Small intestine (tissue), 7 donors: ENCODE measurements at regions not wholly inside any gene's neighbourhood (a gene's known extent, or its start where the extent isn't known, plus 50 kb on each side); places are given as distances from the start of the nearest gene placed in this dataset.

Experiments used
- DNase-seq, 2 donors: peaks; one replicate each; pipeline versions ENCODE4 v3.0.0 to v3.0.0-alpha.2; 2013
- FAIRE-seq: peaks from 2 replicates; lab custom pipeline; 2012; peaks lifted over from hg19 to GRCh38; lab: Jason Lieb, UNC
- H3K27ac ChIP-seq, 3 donors: one replicate each; pipeline ENCODE4 v1.5.1; 2013; ENCODE audit warnings: low read length in 2 of 3, mild to moderate bottlenecking in 2 of 3, control low read depth in 1 of 3, inconsistent platforms in 1 of 3, low read depth in 1 of 3, moderate library complexity in 1 of 3
- H3K27me3 ChIP-seq, 3 donors: one replicate each; pipeline ENCODE4 v1.6.1; 2013; ENCODE audit warnings: low read length in 3 of 3, inconsistent platforms in 1 of 3; ENCODE audit not compliant: control insufficient read depth in 3 of 3, insufficient read depth in 3 of 3
- H3K36me3 ChIP-seq, 3 donors: one replicate each; pipeline ENCODE4 v1.6.1; 2013; ENCODE audit warnings: low read length in 3 of 3, inconsistent platforms in 1 of 3, low read depth in 1 of 3, mild to moderate bottlenecking in 1 of 3, moderate library complexity in 1 of 3; ENCODE audit not compliant: control insufficient read depth in 3 of 3, insufficient read depth in 2 of 3
- H3K4me1 ChIP-seq, 3 donors: one replicate each; pipeline ENCODE4 v1.6.1; 2013; ENCODE audit warnings: low read length in 2 of 3, inconsistent platforms in 1 of 3, low read depth in 1 of 3, mild to moderate bottlenecking in 1 of 3, moderate library complexity in 1 of 3; ENCODE audit not compliant: control insufficient read depth in 3 of 3, insufficient read depth in 2 of 3
- H3K4me3 ChIP-seq, 3 donors: one replicate each; pipeline ENCODE4 v1.5.1; 2013; ENCODE audit warnings: low read length in 3 of 3, control low read depth in 1 of 3, inconsistent platforms in 1 of 3, low read depth in 1 of 3, mild to moderate bottlenecking in 1 of 3, moderate library complexity in 1 of 3
- H3K9me3 ChIP-seq, 2 donors: one replicate each; pipeline ENCODE4 v1.6.1; 2013; ENCODE audit warnings: low read depth in 1 of 2, low read length in 1 of 2; ENCODE audit not compliant: control insufficient read depth in 2 of 2, insufficient read depth in 1 of 2
- WGBS, 3 donors: extraction: QIAGEN DNeasy Blood & Tissue Kit; methylation state at CpG; one replicate each; pipeline ENCODE4 v1.1.7; 2013; 5-methylcytosine and 5-hydroxymethylcytosine counted together
- donor health status: healthy with polysubstance abuse.
- donor health status: control.
- donor health status: control.
- donor health status: Bipolar disorder and iron deficiency.
- donor health status: healthy.

DNA sequence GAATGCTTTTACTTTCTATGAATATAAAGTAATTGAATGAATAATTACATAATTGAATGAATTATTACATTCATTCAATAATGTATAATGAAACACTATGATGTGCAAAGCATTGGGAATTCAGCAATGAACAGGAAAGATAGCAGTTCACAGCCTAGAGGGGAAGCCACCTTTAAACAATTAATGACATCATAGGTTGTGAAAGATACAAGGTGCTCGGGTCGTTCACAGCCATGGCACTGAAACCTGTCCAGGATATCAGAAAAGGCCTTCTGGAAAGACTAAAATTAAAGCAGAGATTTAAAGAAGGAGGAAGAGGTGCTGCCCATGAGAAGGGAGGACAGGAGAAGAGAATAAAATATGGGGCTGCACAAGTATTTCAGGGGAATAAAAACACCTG is 171.4 kb upstream of the KLF4 start:
- FAIRE-seq (no peak), DNase-seq (peak in 1 of 2 donors; percentile 24)
- no peaks in the 10 kb centered on the region for H3K27me3 ChIP-seq
- 24 to 61% (median 29%) methylated on average over 2 of the region's 2 CpGs for WGBS, 3 donors
- H3K4me3 ChIP-seq: no peak overlapping the region
- peaks cover 0 to 8% of the 10 kb centered on the region in 2 donors for H3K9me3 ChIP-seq
- H3K36me3 ChIP-seq: no peaks in the 10 kb centered on the region
- no peaks in the 10 kb centered on the region for H3K4me1 ChIP-seq
- no peak overlapping the region for H3K27ac ChIP-seq

DNA sequence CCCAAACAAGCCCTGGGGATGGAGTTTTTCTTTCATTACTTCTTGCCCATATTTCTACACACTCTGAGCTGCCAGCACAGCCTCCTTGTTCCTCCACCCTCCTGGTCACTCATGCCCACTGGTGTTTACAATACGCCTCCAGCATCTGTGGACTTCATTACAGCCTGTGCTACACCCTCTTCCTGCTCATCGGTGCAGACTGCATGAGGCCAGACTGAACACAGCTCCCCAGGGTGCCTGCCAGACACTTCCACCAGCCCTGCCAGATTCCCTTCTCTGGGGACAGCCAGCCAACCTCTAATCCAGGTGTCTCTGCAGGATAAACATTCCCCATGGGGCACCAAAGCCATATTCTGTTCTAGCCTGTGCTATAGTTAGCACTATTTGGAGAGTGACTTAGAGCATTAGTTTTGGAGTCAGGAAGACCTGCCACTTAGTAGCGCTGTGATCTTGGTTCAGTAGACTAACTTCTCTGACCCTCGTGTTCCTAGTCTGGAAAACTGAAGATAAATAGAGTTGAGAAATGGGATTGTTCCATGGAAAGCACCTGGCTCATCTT is 163.8 kb upstream of the KLF4 start:
- 59 to 65% (median 60%) methylated on average over 4 of the region's 4 CpGs for WGBS, 3 donors
- no peaks in the 10 kb centered on the region for H3K36me3 ChIP-seq
- FAIRE-seq: no peak

DNA sequence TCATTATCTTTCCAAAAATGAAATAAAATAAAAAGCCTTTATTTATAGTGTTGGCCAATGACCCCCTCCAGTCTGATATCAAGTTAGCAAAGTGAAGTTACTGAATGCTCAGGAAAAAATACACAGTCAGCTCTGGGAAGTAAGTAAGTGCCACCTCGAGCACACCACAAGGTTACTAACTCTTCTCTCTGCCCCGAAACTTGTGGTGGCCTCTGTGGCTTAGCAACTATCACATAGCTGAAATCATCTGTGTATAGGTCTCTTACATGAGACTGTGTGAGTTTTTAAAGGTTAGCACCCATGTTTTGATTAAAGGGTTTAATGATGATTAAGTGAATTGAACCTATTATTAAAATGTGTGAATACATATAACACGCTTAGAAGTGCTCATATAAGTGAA is 161.4 kb upstream of the KLF4 start:
- H3K27me3 ChIP-seq: peaks cover 0 to 12% (median 0%) of the 10 kb centered on the region in 3 donors
- H3K27ac ChIP-seq: no peak overlapping the region
- H3K4me1 ChIP-seq: no peaks in the 10 kb centered on the region
- DNase-seq (no peak), FAIRE-seq (no peak)
- H3K36me3 ChIP-seq: no peaks in the 10 kb centered on the region
- peaks cover 0 to under 1% of the 10 kb centered on the region in 2 donors for H3K9me3 ChIP-seq
- H3K4me3 ChIP-seq: no peak overlapping the region
- WGBS, 3 donors: 84 to 88% (median 84%) methylated on average over 3 of the region's 3 CpGs

More for the DNA sequence above, 163.8 kb upstream of the KLF4 start:
- Histone ChIP-seq H3K27ac (no peak overlapping the region), H3K9me3 (peaks cover 0 to 9% of the 10 kb centered on the region in 2 donors), H3K4me1 (no peaks in the 10 kb centered on the region), H3K4me3 (no peak overlapping the region), H3K27me3 (peaks cover 0 to 12% (median 0%) of the 10 kb centered on the region in 3 donors)
- peak in 1 of 2 donors; percentile 8 for DNase-seq

DNA sequence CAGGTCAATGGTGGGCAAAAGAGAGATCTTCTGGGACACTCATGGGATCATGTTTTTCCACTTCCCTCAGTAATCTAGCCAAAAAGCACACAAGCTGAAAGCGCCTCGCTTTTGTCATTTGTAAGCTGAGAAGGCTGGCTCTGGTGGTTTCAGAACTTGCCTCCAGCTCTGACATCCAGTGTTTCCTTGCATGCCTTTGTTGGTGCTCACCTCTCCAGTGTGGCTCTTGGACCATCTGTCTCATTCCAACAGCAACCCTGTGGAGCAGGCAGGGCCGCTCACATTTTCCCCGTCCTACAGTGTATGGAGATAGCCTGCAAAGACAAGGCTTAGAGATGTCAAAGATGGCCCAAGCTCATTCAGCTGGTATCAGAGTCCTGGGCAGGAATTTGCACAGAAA is 160.8 kb upstream of the KLF4 start:
- Histone ChIP-seq H3K4me3 (no peak overlapping the region), H3K27ac (no peak overlapping the region), H3K36me3 (no peaks in the 10 kb centered on the region), H3K27me3 (peaks cover 0 to 12% (median 0%) of the 10 kb centered on the region in 3 donors), H3K9me3 (no peaks in the 10 kb centered on the region), H3K4me1 (peaks cover 0 to 1% (median 0%) of the 10 kb centered on the region in 3 donors)
- 91 to 96% (median 94%) methylated on average over 4 of the region's 4 CpGs for WGBS, 3 donors
- no peak for FAIRE-seq
- DNase-seq: no peak

DNA sequence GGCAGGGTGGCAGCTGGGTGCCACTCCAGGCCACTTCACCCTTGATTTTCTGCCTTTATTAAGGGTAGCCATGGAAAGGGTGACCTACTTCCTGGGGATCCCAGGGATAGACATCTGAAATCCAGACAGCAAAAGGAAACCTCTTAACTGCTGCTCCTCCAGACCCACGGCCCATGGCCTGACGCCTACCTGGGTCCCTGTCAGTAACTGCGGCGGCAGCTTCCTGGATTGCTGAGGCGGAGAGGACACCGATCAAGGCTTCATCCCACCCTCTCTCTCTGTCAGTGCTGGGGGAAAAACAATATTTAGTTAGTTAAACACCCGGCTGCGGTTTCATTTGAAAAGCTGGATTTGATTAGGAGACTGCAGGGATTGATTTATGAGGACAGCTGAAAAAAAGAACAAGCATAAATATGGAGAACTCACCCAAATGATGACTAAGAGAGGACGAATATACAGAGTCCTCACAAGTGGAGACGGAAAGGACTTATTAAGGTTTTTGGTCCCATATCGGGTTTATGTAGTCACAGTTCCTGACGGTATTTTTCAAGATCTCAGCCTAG is 158.7 kb upstream of the KLF4 start:
- 89 to 94% (median 92%) methylated on average over 12 of the region's 12 CpGs for WGBS, 3 donors
- H3K27me3 ChIP-seq: peaks cover 0 to 8% (median 0%) of the 10 kb centered on the region in 3 donors
- FAIRE-seq (no peak), DNase-seq (no peak)
- H3K4me3 ChIP-seq: no peak overlapping the region
- peaks cover 0 to 4% (median 0%) of the 10 kb centered on the region in 3 donors for H3K4me1 ChIP-seq
- no peaks in the 10 kb centered on the region for H3K9me3 ChIP-seq
- no peaks in the 10 kb centered on the region for H3K36me3 ChIP-seq
- H3K27ac ChIP-seq: no peak overlapping the region

DNA sequence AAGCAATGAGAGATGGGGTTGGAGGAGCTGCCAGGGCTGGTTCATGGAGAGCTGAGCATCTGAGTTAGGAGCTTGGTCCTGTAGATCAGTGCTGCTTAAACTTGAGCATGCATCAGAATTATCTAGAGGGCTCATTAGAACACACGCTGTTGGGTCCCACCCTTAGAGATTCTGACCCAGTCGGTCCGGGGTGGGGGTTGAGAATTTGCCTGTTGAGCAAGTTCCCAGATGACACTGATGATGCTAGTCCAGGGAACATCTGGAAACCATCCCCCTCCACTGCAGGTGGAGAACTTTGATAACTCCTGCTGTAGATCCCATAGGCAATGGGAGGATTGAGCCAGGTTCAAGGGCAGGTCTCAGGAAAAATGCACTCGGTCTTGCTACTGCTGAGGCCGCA is 158.0 kb upstream of the KLF4 start:
- no peaks in the 10 kb centered on the region for H3K36me3 ChIP-seq
- WGBS, 3 donors: 86 to 95% (median 93%) methylated on average over 5 of the region's 5 CpGs
- H3K4me1 ChIP-seq: peaks cover 0 to 4% (median 0%) of the 10 kb centered on the region in 3 donors
- H3K27me3 ChIP-seq: peaks cover 0 to 4% (median 0%) of the 10 kb centered on the region in 3 donors
- DNase-seq: no peak
- H3K4me3 ChIP-seq: no peak overlapping the region
- no peak for FAIRE-seq
- no peaks in the 10 kb centered on the region for H3K9me3 ChIP-seq
- H3K27ac ChIP-seq: no peak overlapping the region

DNA sequence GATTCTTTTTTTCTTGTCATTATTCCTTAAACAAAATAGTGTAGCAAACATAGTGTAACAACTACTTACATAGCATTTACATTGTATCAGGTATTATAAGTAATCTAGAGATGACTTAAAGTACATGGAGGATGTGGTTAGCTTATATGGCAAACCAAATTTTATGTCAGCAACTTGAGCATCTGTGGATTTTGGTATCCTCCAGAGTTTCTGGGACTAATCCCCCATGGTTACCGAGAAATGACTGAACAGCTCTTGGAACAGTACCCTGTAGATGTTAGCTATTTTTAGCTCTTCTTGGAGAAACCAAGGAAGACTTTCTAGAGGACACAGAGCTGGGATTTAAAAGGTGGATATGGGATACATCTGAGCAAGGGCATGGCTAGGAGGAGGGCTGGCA is 157.6 kb upstream of the KLF4 start:
- WGBS, 3 donors: 79 to 100% (median 96%) methylated on average over 1 of the region's 1 CpG
- Histone ChIP-seq H3K4me1 (peaks cover 0 to 4% (median 0%) of the 10 kb centered on the region in 3 donors), H3K36me3 (no peaks in the 10 kb centered on the region), H3K9me3 (no peaks in the 10 kb centered on the region), H3K27ac (no peak overlapping the region), H3K27me3 (peaks cover 0 to 7% (median 0%) of the 10 kb centered on the region in 3 donors), H3K4me3 (no peak overlapping the region)
- no peak for DNase-seq
- no peak for FAIRE-seq

DNA sequence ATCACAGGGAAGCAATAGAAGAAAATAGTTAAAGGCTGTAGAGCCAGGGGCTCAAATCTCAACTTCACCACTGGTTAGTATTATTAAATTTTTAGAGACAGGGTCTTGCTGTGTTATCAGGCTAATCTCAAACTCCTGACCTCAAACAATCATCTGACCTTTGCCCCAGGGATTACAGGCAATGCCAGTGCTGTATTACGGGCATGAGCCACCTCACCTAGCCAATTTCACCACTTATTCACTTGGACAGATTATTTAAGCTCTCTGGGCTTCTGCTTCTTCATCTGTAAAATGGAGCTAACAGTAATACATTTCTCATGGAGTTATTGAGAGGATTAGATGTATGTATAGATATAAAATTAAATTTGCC is 155.9 kb upstream of the KLF4 start:
- no peak for FAIRE-seq
- DNase-seq: no peak
- peaks cover 0 to 4% (median 0%) of the 10 kb centered on the region in 3 donors for H3K4me1 ChIP-seq
- H3K36me3 ChIP-seq: no peaks in the 10 kb centered on the region
- peaks cover 0 to 10% (median 0%) of the 10 kb centered on the region in 3 donors for H3K27me3 ChIP-seq
- no peaks in the 10 kb centered on the region for H3K9me3 ChIP-seq
- H3K27ac ChIP-seq: no peak overlapping the region
- WGBS, 3 donors: 29 to 70% (median 44%) methylated on average over 1 of the region's 1 CpG
- H3K4me3 ChIP-seq: no peak overlapping the region
